ENCODE measurements at regions not wholly inside any gene's neighbourhood (a gene's known extent, or its start where the extent isn't known, plus 50 kb on each side); places are given as distances from the start of the nearest gene placed in this dataset.

- no peaks in the 10 kb centered on the region for H3K36me3 Mint-ChIP-seq (ENCODE audit: low read depth, unreplicated experiment)
- H3K4me2 ChIP-seq (ENCODE audit: low read length) = no peak overlapping the region
- no peaks in the 10 kb centered on the region for H3K27me3 ChIP-seq (ENCODE audit: insufficient read depth, low read length)
Observed at GRCh38 chr6:139758209-139758611, 383.8 kb upstream of the CITED2 start.

DNA sequence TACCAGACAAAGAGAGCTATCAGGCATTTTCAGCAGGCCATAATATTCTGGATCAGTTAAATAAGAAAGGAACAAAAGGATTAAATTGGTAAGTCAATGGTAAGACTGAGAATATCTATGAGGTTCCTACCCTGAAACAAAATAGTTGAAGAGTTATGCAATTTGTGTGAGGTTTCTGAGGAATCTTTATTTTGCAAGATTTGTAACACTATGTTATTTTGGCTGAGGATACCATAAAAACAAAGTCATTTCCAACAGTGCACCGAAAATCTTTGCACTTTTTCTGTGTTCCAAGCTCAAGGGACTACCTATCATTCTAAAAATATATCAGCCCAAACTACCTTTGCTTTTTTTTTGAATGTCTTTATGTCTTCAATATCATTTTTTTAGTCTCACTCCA is 383.3 kb upstream of the CITED2 start:
- Mint-ChIP-seq H3K27ac (ENCODE audit: unreplicated experiment) (peak overlapping the region; percentile 18), H3K27me3 (ENCODE audit: low read depth, unreplicated experiment) (no peaks in the 10 kb centered on the region), H3K9me3 (ENCODE audit: unreplicated experiment) (no peaks in the 10 kb centered on the region), H3K36me3 (ENCODE audit: low read depth, unreplicated experiment) (no peaks in the 10 kb centered on the region), H3K4me3 (ENCODE audit: unreplicated experiment) (no peak overlapping the region), H3K4me1 (ENCODE audit: low read depth, unreplicated experiment) (peaks cover 44% of the 10 kb centered on the region)
- Histone ChIP-seq H3K79me2 (ENCODE audit: insufficient read depth, low read length) (no peaks in the 10 kb centered on the region), H3K27ac (ENCODE audit: low read depth, low read length) (no peak overlapping the region), H3K4me1 (ENCODE audit: insufficient read depth, low read length) (peaks cover 17% of the 10 kb centered on the region), H2AFZ (ENCODE audit: low read depth, low read length) (no peak overlapping the region), H3K27me3 (ENCODE audit: insufficient read depth, low read length) (no peaks in the 10 kb centered on the region), H3K36me3 (ENCODE audit: insufficient read depth, low read length) (no peaks in the 10 kb centered on the region), H3K4me2 (ENCODE audit: low read length) (no peak overlapping the region), H3K4me3 (ENCODE audit: insufficient read depth, low read depth, low read length) (no peak overlapping the region), H3K9ac (ENCODE audit: low read length) (no peak overlapping the region), H4K20me1 (ENCODE audit: insufficient read depth, low read length) (no peaks in the 10 kb centered on the region), H3K9me3 (ENCODE audit: insufficient read depth, low read depth, low read length) (no peaks in the 10 kb centered on the region)
- FAIRE-seq = peak; percentile 78
- no peak for TF ChIP-seq CTCF (IDR thresholded peaks at IDR 0.05; ENCODE audit: insufficient read depth, low read depth, low read length)
- peak; percentile 53 for DNase-seq (ENCODE audit: low read depth)

More at GRCh38 chr6:139758209-139758611, 383.8 kb upstream of the CITED2 start:
- DNase-seq (ENCODE audit: low read depth) = no peak
- no peaks in the 10 kb centered on the region for H3K36me3 ChIP-seq (ENCODE audit: insufficient read depth, low read length)
- no peaks in the 10 kb centered on the region for H3K27me3 Mint-ChIP-seq (ENCODE audit: low read depth, unreplicated experiment)
- H3K9me3 ChIP-seq (ENCODE audit: insufficient read depth, low read depth, low read length) = no peaks in the 10 kb centered on the region
- no peak overlapping the region for H3K4me3 ChIP-seq (ENCODE audit: insufficient read depth, low read depth, low read length)
- no peak overlapping the region for H3K4me3 Mint-ChIP-seq (ENCODE audit: unreplicated experiment)
- no peak overlapping the region for H3K27ac ChIP-seq (ENCODE audit: low read depth, low read length)
- H3K9ac ChIP-seq (ENCODE audit: low read length) = no peak overlapping the region
- peaks cover 17% of the 10 kb centered on the region for H3K4me1 ChIP-seq (ENCODE audit: insufficient read depth, low read length)
- no peak overlapping the region for H2AFZ ChIP-seq (ENCODE audit: low read depth, low read length)
- H3K4me1 Mint-ChIP-seq (ENCODE audit: low read depth, unreplicated experiment) = peaks cover 48% of the 10 kb centered on the region
- H3K9me3 Mint-ChIP-seq (ENCODE audit: unreplicated experiment) = no peaks in the 10 kb centered on the region
- H3K27ac Mint-ChIP-seq (ENCODE audit: unreplicated experiment) = peak overlapping the region; percentile 18
- TF ChIP-seq CTCF (IDR thresholded peaks at IDR 0.05; ENCODE audit: insufficient read depth, low read depth, low read length) (no peak), EZH2 (IDR thresholded peaks at IDR 0.05; ENCODE audit: insufficient read depth, low read length) (no peak)
- FAIRE-seq = peak; percentile 43
- H4K20me1 ChIP-seq (ENCODE audit: insufficient read depth, low read length) = no peaks in the 10 kb centered on the region
- no peaks in the 10 kb centered on the region for H3K79me2 ChIP-seq (ENCODE audit: insufficient read depth, low read length)

DNA sequence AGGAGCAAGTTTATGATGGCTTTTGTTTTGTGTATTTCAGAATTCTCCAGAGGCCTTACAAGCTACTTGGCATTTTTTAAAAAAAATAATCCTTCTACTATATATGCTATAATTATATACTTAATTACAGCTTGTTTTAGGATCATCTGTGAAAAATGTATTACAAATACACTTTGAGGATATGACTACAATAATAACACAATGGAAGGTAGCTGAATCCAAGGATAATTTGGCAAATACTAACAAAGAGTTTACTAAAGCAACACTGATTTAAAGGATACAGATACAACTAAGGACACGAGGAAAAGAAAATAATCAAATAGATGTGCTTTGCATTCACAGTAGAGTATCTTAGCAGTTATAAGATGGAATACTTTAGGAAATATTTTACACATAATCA is 381.9 kb upstream of the CITED2 start:
- Mint-ChIP-seq H3K4me3 (ENCODE audit: unreplicated experiment) (no peak overlapping the region), H3K27ac (ENCODE audit: unreplicated experiment) (no peak overlapping the region), H3K9me3 (ENCODE audit: unreplicated experiment) (no peaks in the 10 kb centered on the region), H3K36me3 (ENCODE audit: low read depth, unreplicated experiment) (no peaks in the 10 kb centered on the region), H3K4me1 (ENCODE audit: low read depth, unreplicated experiment) (peaks cover 41% of the 10 kb centered on the region), H3K27me3 (ENCODE audit: low read depth, unreplicated experiment) (no peaks in the 10 kb centered on the region)
- peaks cover 23% of the 10 kb centered on the region for H3K4me1 ChIP-seq (ENCODE audit: insufficient read depth, low read length)
- FAIRE-seq (peak; percentile 87), DNase-seq (ENCODE audit: low read depth) (no peak)
- H3K36me3 ChIP-seq (ENCODE audit: insufficient read depth, low read length) = no peaks in the 10 kb centered on the region
- H3K27me3 ChIP-seq (ENCODE audit: insufficient read depth, low read length) = no peaks in the 10 kb centered on the region
- no peak overlapping the region for H3K4me3 ChIP-seq (ENCODE audit: insufficient read depth, low read depth, low read length)
- no peak overlapping the region for H3K27ac ChIP-seq (ENCODE audit: low read depth, low read length)
- H4K20me1 ChIP-seq (ENCODE audit: insufficient read depth, low read length) = no peaks in the 10 kb centered on the region
- H3K79me2 ChIP-seq (ENCODE audit: insufficient read depth, low read length) = no peaks in the 10 kb centered on the region
- H3K4me2 ChIP-seq (ENCODE audit: low read length) = no peak overlapping the region
- TF ChIP-seq EZH2 (IDR thresholded peaks at IDR 0.05; ENCODE audit: insufficient read depth, low read length) = no peak
- no peak for TF ChIP-seq CTCF (IDR thresholded peaks at IDR 0.05; ENCODE audit: insufficient read depth, low read depth, low read length)
- H2AFZ ChIP-seq (ENCODE audit: low read depth, low read length) = no peak overlapping the region
- no peaks in the 10 kb centered on the region for H3K9me3 ChIP-seq (ENCODE audit: insufficient read depth, low read depth, low read length)
- H3K9ac ChIP-seq (ENCODE audit: low read length) = no peak overlapping the region
